Activated CD4-positive, alpha-beta memory T cell treated with anti-CD3 and anti-CD28 coated beads, Interleukin-2, amount 10 ng/mL, durations not matched to agents 7 days and 5 days (primary cell): ENCODE measurements at regions not wholly inside any gene's neighbourhood (a gene's known extent, or its start where the extent isn't known, plus 50 kb on each side); places are given as distances from the start of the nearest gene placed in this dataset.
A peak's percentile ranks its signal among the peaks of the same experiment; 100 is the strongest.

Source experiments
- CTCF ChIA-PET: fragments of 350-600 bp; sonication (Branson Sonifier 250); formaldehyde crosslinking; loops from one replicate; lab custom pipeline; 2021; ENCODE audit warnings: antibody characterized with exemption, inconsistent platforms; lab: Charles Lee
- POLR2A ChIA-PET: fragments of 350-600 bp; sonication (Branson Sonifier 250); formaldehyde crosslinking; loops from one replicate; lab custom pipeline; 2021; ENCODE audit warnings: antibody characterized with exemption; lab: Charles Lee
- DNase-seq: peaks from one replicate; pipeline ENCODE4 v3.0.0-alpha.2; 2020
- H3K27ac Mint-ChIP-seq: one replicate; pipeline ENCODE4 v1.8.0; 2021; ENCODE audit warnings: mild to moderate bottlenecking, mixed read lengths
- H3K27me3 Mint-ChIP-seq: one replicate; pipeline ENCODE4 v1.8.0; 2021; ENCODE audit warnings: mixed read lengths
- H3K36me3 Mint-ChIP-seq: one replicate; pipeline ENCODE4 v1.8.0; 2021; ENCODE audit warnings: low read depth, mixed read lengths
- H3K4me1 Mint-ChIP-seq: one replicate; pipeline ENCODE4 v1.8.0; 2021; ENCODE audit warnings: mixed read lengths
- H3K4me3 Mint-ChIP-seq: one replicate; pipeline ENCODE4 v1.8.0; 2021; ENCODE audit warnings: mild to moderate bottlenecking, mixed read lengths
- H3K9me3 Mint-ChIP-seq: one replicate; pipeline ENCODE4 v1.8.0; 2021; ENCODE audit warnings: mixed read lengths

GRCh38 chr17:65278050-65278819, 141.1 kb downstream of the RGS9 start:
- Mint-ChIP-seq H3K27me3 (peaks cover 25% of the 10 kb centered on the region), H3K36me3 (no peaks in the 10 kb centered on the region), H3K9me3 (no peaks in the 10 kb centered on the region), H3K4me3 (no peak overlapping the region), H3K4me1 (peaks cover 14% of the 10 kb centered on the region), H3K27ac (no peak overlapping the region)
- ChIA-PET CTCF (interaction anchor here (1.2 kb wide), 1 partner anchor 10 kb away, joined by 3 read pairs; no protein-coding TSS in a partner anchor), POLR2A (no interaction called here)
- peak; percentile 34 for DNase-seq

- H3K9me3 Mint-ChIP-seq: no peaks in the 10 kb centered on the region
- H3K27ac Mint-ChIP-seq: no peak overlapping the region
- ChIA-PET CTCF (interaction anchor here (1.1 to 1.2 kb wide), 2 partner anchors 9 to 46 kb away, joined by 3 read pairs; no protein-coding TSS in a partner anchor), POLR2A (no interaction called here)
- peaks cover 24% of the 10 kb centered on the region for H3K27me3 Mint-ChIP-seq
- no peak overlapping the region for H3K4me3 Mint-ChIP-seq
- DNase-seq: no peak
- H3K36me3 Mint-ChIP-seq: no peaks in the 10 kb centered on the region
- peaks cover 14% of the 10 kb centered on the region for H3K4me1 Mint-ChIP-seq
These were observed 140.4 kb downstream of the RGS9 start for GRCh38 chr17:65277576-65277975.
